OCI-LY7 (cell line): ENCODE measurements at regions not wholly inside any gene's neighbourhood (a gene's known extent, or its start where the extent isn't known, plus 50 kb on each side); places are given as distances from the start of the nearest gene placed in this dataset.

Experiments
- CTCF ChIP-seq: fragments of 200-600 bp; sonication (generic); conservative IDR thresholded peaks from 2 replicates; pipeline ENCODE4 v1.5.1; 2014; ENCODE audit warnings: mild to moderate bottlenecking, antibody characterized with exemption, low read length, moderate library complexity, mixed read lengths
- EZH2phosphoT487 ChIP-seq: fragments of 200-600 bp; sonication (generic); IDR thresholded peaks from 2 replicates; pipeline ENCODE4 v1.6.1; 2018; ENCODE audit warnings: low read depth, borderline replicate concordance, mild to moderate bottlenecking, mixed run types, antibody characterized with exemption, low read length, moderate library complexity, mixed read lengths

- TF ChIP-seq CTCF (no peak), EZH2phosphoT487 (no peak)
These were observed 567.4 kb upstream of the SOX9 start for GRCh38 chr17:71553381-71553780.
